ENCODE measurements at regions not wholly inside any gene's neighbourhood (a gene's known extent, or its start where the extent isn't known, plus 50 kb on each side); places are given as distances from the start of the nearest gene placed in this dataset.

DNA sequence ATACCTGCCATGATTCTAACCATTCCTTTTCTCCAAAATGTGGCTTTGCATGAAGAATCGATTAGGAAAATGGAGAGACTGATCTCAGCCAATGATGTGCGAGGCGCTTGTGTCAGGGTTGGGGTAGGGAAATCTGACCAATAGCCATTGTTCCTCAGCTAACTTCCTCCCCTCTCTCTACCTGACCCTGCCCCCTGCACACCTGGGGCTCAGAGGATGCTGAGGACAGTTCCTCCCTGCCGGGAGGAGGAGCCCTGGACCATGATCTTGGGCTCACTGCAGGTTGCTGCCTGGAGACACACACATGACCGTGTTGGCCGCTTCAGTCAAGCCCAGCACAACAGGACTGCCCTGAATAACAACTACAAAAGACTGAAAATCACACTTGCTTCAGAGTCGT, 119.8 kb upstream of the SFSWAP start:
- WGBS, 2 donors = 87 to 89% methylated on average over 7 of the region's 7 CpGs
- peaks cover 0 to 16% (median 10%) of the 10 kb centered on the region in 7 donors for H3K27me3 ChIP-seq
- no peak overlapping the region for H3K4me3 ChIP-seq
- intact Hi-C loops (cut with DNase I) = no loop called here
- H3K4me1 ChIP-seq = peaks cover 0 to 22% (median 0%) of the 10 kb centered on the region in 9 donors
- DNase-seq = no peak
- H3K36me3 ChIP-seq = no peaks in the 10 kb centered on the region
- H3K9me3 ChIP-seq = peaks cover 0 to 12% (median 0%) of the 10 kb centered on the region in 11 donors
- TF ChIP-seq, protein P1, sequence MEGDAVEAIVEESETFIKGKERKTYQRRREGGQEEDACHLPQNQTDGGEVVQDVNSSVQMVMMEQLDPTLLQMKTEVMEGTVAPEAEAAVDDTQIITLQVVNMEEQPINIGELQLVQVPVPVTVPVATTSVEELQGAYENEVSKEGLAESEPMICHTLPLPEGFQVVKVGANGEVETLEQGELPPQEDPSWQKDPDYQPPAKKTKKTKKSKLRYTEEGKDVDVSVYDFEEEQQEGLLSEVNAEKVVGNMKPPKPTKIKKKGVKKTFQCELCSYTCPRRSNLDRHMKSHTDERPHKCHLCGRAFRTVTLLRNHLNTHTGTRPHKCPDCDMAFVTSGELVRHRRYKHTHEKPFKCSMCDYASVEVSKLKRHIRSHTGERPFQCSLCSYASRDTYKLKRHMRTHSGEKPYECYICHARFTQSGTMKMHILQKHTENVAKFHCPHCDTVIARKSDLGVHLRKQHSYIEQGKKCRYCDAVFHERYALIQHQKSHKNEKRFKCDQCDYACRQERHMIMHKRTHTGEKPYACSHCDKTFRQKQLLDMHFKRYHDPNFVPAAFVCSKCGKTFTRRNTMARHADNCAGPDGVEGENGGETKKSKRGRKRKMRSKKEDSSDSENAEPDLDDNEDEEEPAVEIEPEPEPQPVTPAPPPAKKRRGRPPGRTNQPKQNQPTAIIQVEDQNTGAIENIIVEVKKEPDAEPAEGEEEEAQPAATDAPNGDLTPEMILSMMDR (IDR thresholded peaks at IDR 0.05) = no peak
- H3K27ac ChIP-seq = no peak overlapping the region
- no peak for ATAC-seq

DNA sequence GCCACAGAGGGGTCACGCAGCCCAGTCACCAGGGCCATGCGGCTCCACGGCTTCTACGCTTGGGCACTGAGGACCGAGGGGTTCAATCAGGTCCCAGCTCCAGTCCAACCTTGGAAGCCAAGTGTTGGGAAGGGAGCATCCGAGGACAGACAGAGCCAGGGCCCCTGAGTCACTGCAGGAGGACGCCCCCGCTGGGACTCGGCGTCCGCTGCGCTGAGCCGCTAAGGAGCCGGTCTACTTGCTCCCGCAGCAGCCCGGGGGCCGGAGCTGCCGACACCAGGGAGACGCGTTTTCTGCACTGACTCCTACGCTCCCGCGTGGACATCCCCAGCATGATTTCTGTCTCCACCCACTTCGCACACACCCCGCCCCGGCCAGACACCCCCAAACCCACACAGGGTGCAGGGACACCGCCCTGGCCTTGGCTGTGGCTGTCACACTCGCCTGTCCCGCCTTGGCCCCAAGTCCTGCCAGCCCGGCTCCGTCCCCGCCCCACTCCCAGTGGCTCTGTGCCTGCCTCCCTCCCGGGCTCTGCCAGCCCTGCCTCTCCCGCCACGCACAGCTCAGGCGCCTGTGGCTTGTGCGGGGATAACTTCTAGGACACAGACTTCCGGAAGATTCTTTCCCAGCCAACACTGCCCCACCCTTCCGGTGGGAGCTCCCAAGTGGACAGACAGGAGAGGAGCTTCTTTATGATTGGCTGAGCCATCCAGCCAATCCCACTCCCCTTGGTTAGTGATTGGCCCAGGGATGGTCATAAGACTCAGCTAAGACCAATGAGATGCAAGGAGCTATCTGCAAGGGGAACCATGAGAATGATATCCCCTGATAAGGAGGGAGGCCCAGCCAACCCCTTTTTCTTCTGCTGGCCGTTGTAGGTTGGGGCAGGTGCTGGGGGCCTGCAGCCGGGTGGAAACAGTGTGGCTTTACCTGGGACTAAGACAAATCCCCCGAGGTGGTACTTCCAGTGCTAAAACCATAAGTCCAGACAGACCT, 118.9 kb upstream of the SFSWAP start:
- H3K9me3 ChIP-seq = peaks cover 0 to 5% (median 0%) of the 10 kb centered on the region in 11 donors
- DNase-seq = no peak
- peak in 1 of 8 donors; percentile 47 for ATAC-seq
- H3K4me3 ChIP-seq = no peak overlapping the region
- H3K4me1 ChIP-seq = peaks cover 0 to 22% (median 0%) of the 10 kb centered on the region in 9 donors
- no peak overlapping the region for H3K27ac ChIP-seq
- WGBS, 2 donors = 90 to 93% methylated on average over 38 to 42 of the region's 42 CpGs
- H3K27me3 ChIP-seq = peaks cover 0 to 8% (median 4%) of the 10 kb centered on the region in 7 donors
- intact Hi-C loops (cut with DNase I) = no loop called here
- H3K36me3 ChIP-seq = no peaks in the 10 kb centered on the region
- TF ChIP-seq, protein P1 (IDR thresholded peaks at IDR 0.05) = no peak

DNA sequence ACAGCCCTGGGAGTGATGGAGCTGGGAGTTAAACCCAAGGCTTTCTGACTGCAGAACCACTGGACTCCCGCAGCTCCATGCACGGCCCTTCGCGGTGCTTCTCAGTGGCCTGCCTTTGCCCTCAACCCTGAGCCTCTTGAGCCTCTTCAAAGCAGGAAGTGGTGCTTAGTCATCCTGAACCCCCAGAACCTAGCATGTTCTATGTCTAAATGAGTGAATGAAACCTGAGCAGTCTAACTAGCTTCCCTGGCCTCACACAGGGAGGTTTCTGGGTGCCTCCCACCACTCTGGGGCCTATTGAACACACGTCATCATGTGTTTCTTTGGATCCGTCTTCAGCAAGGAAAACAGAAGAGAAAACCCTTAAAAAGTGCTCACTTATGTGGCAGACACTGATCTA, 117.9 kb upstream of the SFSWAP start:
- DNase-seq = no peak
- intact Hi-C loops (cut with DNase I) = no loop called here
- Histone ChIP-seq H3K27ac (no peak overlapping the region), H3K4me3 (no peak overlapping the region), H3K4me1 (peaks cover 0 to 22% (median 0%) of the 10 kb centered on the region in 9 donors), H3K36me3 (no peaks in the 10 kb centered on the region), H3K9me3 (no peaks in the 10 kb centered on the region), H3K27me3 (peaks cover 0 to 6% (median 0%) of the 10 kb centered on the region in 7 donors)
- ATAC-seq = no peak
- WGBS, 2 donors = 61 to 66% methylated on average over 6 of the region's 6 CpGs
- TF ChIP-seq, protein P1 (IDR thresholded peaks at IDR 0.05) = no peak

DNA sequence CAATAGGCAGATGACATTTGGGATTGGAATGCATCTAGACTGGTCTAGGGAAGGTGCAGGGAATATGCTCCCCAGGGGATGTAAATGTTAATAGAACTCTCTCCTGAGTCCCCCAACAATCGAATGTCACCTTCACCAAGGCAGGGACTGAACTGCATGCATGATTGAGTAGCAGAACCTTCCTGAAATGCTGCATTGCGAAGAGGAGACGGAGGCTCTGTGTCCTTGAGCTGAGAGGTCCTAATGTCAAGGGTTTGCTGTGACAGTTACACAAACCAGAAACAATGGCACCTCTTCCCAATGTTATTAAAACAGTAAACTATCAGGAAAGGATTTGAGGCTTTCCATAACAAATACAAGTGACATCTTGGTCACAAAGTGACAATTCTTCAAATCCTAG, 117.5 kb upstream of the SFSWAP start:
- peaks cover 0 to 22% (median 0%) of the 10 kb centered on the region in 9 donors for H3K4me1 ChIP-seq
- H3K36me3 ChIP-seq = no peaks in the 10 kb centered on the region
- ATAC-seq = peak in 1 of 8 donors; percentile 44
- intact Hi-C loops (cut with DNase I) = no loop called here
- 38% methylated on average over 3 of the region's 3 CpGs for WGBS, 2 donors
- TF ChIP-seq, protein P1 (IDR thresholded peaks at IDR 0.05) = no peak
- H3K27ac ChIP-seq = no peak overlapping the region
- H3K27me3 ChIP-seq = peaks cover 0 to 8% (median 0%) of the 10 kb centered on the region in 7 donors
- no peak overlapping the region for H3K4me3 ChIP-seq
- no peak for DNase-seq
- no peaks in the 10 kb centered on the region for H3K9me3 ChIP-seq
